Type B pancreatic cell (in vitro differentiated cells): ENCODE measurements at regions not wholly inside any gene's neighbourhood (a gene's known extent, or its start where the extent isn't known, plus 50 kb on each side); places are given as distances from the start of the nearest gene placed in this dataset.

Experiments
- DNase-seq: peaks from one replicate; pipeline ENCODE4 v3.0.0; 2021; ENCODE audit warnings: mixed read lengths; ENCODE audit not compliant: unreplicated experiment; ENCODE audit errors: extremely low spot score
- H3K27ac Mint-ChIP-seq: 2 replicates; pipeline ENCODE4 v1.8.0; 2021; ENCODE audit warnings: mild to moderate bottlenecking, mixed read lengths
- H3K27me3 Mint-ChIP-seq: 2 replicates; pipeline ENCODE4 v1.8.0; 2021; ENCODE audit warnings: mixed read lengths
- H3K36me3 Mint-ChIP-seq: 2 replicates; pipeline ENCODE4 v1.8.0; 2021; ENCODE audit warnings: mixed read lengths
- H3K4me1 Mint-ChIP-seq: one replicate; pipeline ENCODE4 v1.8.0; 2021; ENCODE audit warnings: mixed read lengths; ENCODE audit not compliant: unreplicated experiment
- H3K4me3 Mint-ChIP-seq: 2 replicates; pipeline ENCODE4 v1.8.0; 2021; ENCODE audit warnings: mild to moderate bottlenecking, mixed read lengths
- H3K9me3 Mint-ChIP-seq: 2 replicates; pipeline ENCODE4 v1.8.0; 2021; ENCODE audit warnings: mixed read lengths
- CTCF ChIP-seq: fragments of 200-600 bp; sonication (generic); conservative IDR thresholded peaks from 2 replicates; pipeline ENCODE4 v1.5.0; 2021; ENCODE audit warnings: antibody characterized with exemption, mild to moderate bottlenecking

GRCh38 chr14:65179918-65180724 is 77.8 kb upstream of the MAX start:
- no peak for DNase-seq
- H3K27ac Mint-ChIP-seq = no peak overlapping the region
- no peak for TF ChIP-seq CTCF
- no peaks in the 10 kb centered on the region for H3K36me3 Mint-ChIP-seq
- H3K27me3 Mint-ChIP-seq = peaks cover 3% of the 10 kb centered on the region
- no peaks in the 10 kb centered on the region for H3K4me1 Mint-ChIP-seq
- H3K9me3 Mint-ChIP-seq = peaks cover 6% of the 10 kb centered on the region
- H3K4me3 Mint-ChIP-seq = no peak overlapping the region

GRCh38 chr14:65180725-65181025 is 78.4 kb upstream of the MAX start:
- Mint-ChIP-seq H3K36me3 (no peaks in the 10 kb centered on the region), H3K4me3 (no peak overlapping the region), H3K27me3 (peaks cover 5% of the 10 kb centered on the region), H3K9me3 (peaks cover 6% of the 10 kb centered on the region), H3K27ac (no peak overlapping the region), H3K4me1 (peaks cover 2% of the 10 kb centered on the region)
- TF ChIP-seq CTCF = no peak
- DNase-seq = no peak

DNA sequence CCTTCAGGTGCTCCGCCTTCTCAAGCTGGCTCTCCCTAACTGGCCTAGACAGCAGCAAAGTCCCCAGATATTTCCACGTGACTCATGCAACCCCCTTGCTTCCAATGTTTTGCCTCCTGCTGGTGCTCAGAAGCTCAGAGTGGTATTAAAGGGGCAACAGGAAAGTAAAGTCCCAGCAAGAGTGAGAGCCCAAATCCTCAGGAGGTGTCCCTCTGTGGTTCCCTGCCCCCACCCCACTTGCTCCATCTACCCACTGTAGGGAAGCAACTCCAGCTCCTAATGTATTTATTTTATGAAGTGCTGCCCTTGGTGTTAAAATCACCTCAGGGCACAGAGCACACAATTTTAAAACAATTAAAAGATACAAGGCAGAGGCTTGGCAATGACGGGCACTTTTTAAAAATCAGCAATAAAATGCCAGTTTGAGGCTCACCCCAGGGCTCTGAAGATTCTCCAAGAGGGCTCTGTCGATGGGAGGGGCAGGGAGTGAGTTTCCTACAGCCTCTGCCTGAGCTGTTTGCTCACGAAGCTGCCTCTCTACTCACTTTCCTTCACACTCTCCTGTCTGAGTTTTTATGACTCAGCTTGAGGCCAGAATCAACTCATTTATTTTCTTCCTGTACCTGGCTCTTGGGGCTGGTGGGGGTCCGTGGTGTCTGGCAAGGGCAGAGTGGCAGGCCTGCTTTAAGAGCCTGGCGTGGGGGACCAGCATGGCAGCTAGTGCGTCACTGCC is 81.9 kb upstream of the MAX start:
- TF ChIP-seq CTCF = no peak
- Mint-ChIP-seq H3K27ac (no peak overlapping the region), H3K27me3 (peaks cover 16% of the 10 kb centered on the region), H3K9me3 (peaks cover 6% of the 10 kb centered on the region), H3K4me3 (no peak overlapping the region), H3K36me3 (no peaks in the 10 kb centered on the region), H3K4me1 (peaks cover 12% of the 10 kb centered on the region)
- DNase-seq = no peak

GRCh38 chr14:65185829-65186228 is 83.5 kb upstream of the MAX start:
- no peak for TF ChIP-seq CTCF
- Mint-ChIP-seq H3K27me3 (peaks cover 16% of the 10 kb centered on the region), H3K4me1 (peaks cover 12% of the 10 kb centered on the region), H3K36me3 (no peaks in the 10 kb centered on the region), H3K27ac (no peak overlapping the region), H3K9me3 (peaks cover 6% of the 10 kb centered on the region), H3K4me3 (no peak overlapping the region)
- no peak for DNase-seq

GRCh38 chr14:65186951-65187350 is 84.6 kb upstream of the MAX start:
- peaks cover 12% of the 10 kb centered on the region for H3K4me1 Mint-ChIP-seq
- peaks cover 16% of the 10 kb centered on the region for H3K27me3 Mint-ChIP-seq
- no peak overlapping the region for H3K4me3 Mint-ChIP-seq
- no peak for TF ChIP-seq CTCF
- peaks cover 6% of the 10 kb centered on the region for H3K9me3 Mint-ChIP-seq
- no peaks in the 10 kb centered on the region for H3K36me3 Mint-ChIP-seq
- no peak overlapping the region for H3K27ac Mint-ChIP-seq
- no peak for DNase-seq
